GM12865 (cell line): ENCODE measurements at regions not wholly inside any gene's neighbourhood (a gene's known extent, or its start where the extent isn't known, plus 50 kb on each side); places are given as distances from the start of the nearest gene placed in this dataset.
"Not testable (repeated sequence)": the region's sequence is repeated elsewhere in the genome, so short reads cannot be mapped to it uniquely, and the experiment has no call there.

Source experiments
- DNase-seq: peaks from one replicate; pipeline ENCODE4 v3.0.0; 2010; ENCODE audit warnings: low read depth
- H3K4me3 ChIP-seq: 2 replicates; pipeline ENCODE4 v1.5.1; 2011; ENCODE audit warnings: mild to moderate bottlenecking, low read depth, low read length, control low read depth
- CTCF ChIP-seq: IDR thresholded peaks from 2 replicates; pipeline ENCODE4 v1.5.1; 2011; ENCODE audit warnings: low read length, control low read depth, low read depth, inconsistent platforms; ENCODE audit not compliant: insufficient read depth; ENCODE audit errors: missing control alignments

DNA sequence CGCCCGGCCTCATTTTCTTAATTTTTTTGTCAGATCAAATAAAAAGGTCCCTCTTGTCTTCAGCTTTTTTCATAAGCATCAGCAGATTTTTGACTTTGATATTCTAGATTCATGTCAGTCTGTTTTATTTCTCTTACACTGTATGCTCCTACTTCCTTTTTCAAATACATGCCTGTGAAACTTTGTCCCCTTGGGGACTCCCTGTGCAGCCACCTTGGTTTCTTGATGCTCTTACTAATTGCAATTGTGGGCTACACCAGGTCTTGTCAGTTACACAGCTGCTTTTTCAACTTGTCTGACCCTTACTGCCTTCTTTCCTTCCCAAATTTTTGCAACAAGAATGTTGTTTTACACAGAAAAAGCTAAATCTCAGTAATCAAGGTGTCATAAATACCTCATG lies 238.2 kb upstream of the KCNN2 start:
- no peak overlapping the region for H3K4me3 ChIP-seq
- no peak for TF ChIP-seq CTCF
- no peak for DNase-seq

GRCh38 chr5:114146398-114146797 lies 215.5 kb upstream of the KCNN2 start:
- DNase-seq, result no peak
- H3K4me3 ChIP-seq, result no peak overlapping the region
- TF ChIP-seq CTCF, result no peak

DNA sequence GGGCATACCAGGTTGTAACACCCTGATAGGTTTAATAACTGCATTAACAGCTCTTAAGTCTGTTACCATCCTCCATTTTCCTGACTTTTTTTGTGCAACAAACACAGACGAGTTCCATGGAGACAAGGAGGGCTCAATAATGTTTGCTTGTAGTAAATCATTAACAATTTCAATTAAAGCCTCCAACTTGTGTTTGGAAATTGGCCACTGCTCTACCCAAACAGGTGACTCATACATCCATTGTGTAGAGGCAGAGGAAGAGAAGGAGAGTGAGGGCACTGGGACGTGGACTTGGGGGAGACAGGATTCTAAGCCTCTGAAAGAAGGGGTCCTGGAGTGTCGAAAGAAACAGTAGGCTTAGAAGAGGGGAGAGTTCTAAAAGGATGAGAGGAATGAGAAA lies 213.6 kb upstream of the KCNN2 start:
- no peak overlapping the region for H3K4me3 ChIP-seq
- TF ChIP-seq CTCF, result no peak

GRCh38 chr5:114148728-114149127 lies 213.1 kb upstream of the KCNN2 start:
- not testable (repeated sequence) for DNase-seq, H3K4me3 ChIP-seq

More for the DNA sequence above, 213.6 kb upstream of the KCNN2 start:
- no peak for DNase-seq

DNA sequence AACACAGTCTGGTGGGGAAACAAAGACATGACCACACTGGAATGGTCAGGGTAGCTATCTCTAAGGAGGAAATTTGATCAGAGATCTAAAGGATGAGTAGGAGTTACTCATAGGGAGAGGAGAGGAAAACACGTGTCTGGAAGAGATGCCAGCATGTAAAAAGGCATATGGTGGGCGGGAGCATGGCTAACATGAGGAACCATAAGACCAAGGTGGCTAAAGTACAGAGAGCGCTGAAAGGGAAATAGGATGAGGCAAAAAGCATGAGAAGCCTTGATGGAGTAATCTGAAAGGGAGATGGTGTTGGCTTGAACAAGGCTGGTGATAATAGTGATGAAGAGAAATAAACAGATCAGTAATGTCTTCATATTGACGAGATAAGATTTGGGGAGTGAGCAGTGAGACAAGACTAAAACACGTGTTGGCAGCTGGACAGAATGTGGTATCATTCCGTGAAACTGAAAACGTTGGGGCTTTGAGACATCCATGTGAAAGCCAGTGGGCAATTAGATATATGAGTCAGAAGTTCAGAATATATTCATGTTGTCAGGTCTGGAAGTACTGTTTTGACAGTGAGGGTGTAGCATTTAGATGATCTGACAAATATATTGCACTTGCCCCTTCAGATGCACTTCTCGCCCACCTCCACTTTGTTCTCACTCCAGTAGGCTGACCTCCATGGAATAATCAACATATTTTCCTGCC lies 209.1 kb upstream of the KCNN2 start:
- TF ChIP-seq CTCF, result no peak
- no peak for DNase-seq
- H3K4me3 ChIP-seq, result no peak overlapping the region

- DNase-seq, result no peak
- no peak overlapping the region for H3K4me3 ChIP-seq
- no peak for TF ChIP-seq CTCF
Measured at GRCh38 chr5:114153392-114153791, 208.5 kb upstream of the KCNN2 start.

DNA sequence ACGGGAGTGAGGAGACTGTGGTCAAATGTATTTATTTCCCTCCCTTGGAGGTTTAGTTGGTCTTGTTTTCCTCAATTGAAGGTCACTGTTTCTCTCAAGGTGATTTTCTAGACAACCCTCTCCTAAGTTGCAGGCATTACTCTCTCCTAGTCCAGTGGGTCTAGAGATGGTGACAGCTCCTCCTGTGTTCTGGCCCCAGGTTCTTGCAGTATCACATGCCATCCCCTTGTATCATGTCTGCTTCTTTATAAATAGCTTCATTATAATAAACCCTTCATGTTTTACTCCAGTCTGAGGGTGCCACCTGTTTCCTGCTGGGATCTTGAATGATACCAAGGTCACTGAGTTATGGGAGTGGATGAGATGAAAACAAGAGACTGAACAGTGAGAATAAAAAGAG lies 208.0 kb upstream of the KCNN2 start:
- no peak for DNase-seq
- TF ChIP-seq CTCF, result no peak
- H3K4me3 ChIP-seq, result no peak overlapping the region
